Testis (tissue), 2 donors: ENCODE measurements at regions not wholly inside any gene's neighbourhood (a gene's known extent, or its start where the extent isn't known, plus 50 kb on each side); places are given as distances from the start of the nearest gene placed in this dataset.
"Not testable (repeated sequence)": the region's sequence is repeated elsewhere in the genome, so short reads cannot be mapped to it uniquely, and the experiment has no call there.

Experiments
- DNase-seq: peaks from one replicate; pipeline ENCODE4 v3.0.0-alpha.2; 2019
- H3K27ac ChIP-seq, 2 donors: fragments of 200-600 bp; sonication (generic); one replicate each; pipeline ENCODE4 v1.5.1; 2019
- H3K27me3 ChIP-seq: fragments of 200-600 bp; sonication (generic); one replicate; pipeline ENCODE4 v1.5.1; 2019
- H3K36me3 ChIP-seq: fragments of 200-600 bp; sonication (generic); one replicate; pipeline ENCODE4 v1.5.1; 2017; ENCODE audit warnings: low read depth; ENCODE audit errors: missing control alignments
- H3K4me1 ChIP-seq: fragments of 200-600 bp; sonication (generic); one replicate; pipeline ENCODE4 v1.5.1; 2019
- H3K4me3 ChIP-seq, 2 donors: fragments of 200-600 bp; sonication (generic); one replicate each; pipeline ENCODE4 v1.5.1; 2017 to 2019
- H3K9me3 ChIP-seq: fragments of 200-600 bp; sonication (generic); one replicate; pipeline ENCODE4 v1.5.1; 2017
- POLR2A ChIP-seq: fragments of 450-650 bp; IDR thresholded peaks from one replicate; pipeline ENCODE4 v1.6.1; 2017; ENCODE audit warnings: antibody characterized with exemption, mild to moderate bottlenecking, moderate library complexity
- WGBS, 2 donors: methylation state at CpG; one replicate each; pipeline ENCODE4 v1.1.5; 2018; 5-methylcytosine and 5-hydroxymethylcytosine counted together
- intact Hi-C: fragments of 100-400 bp; cut with DNase I; formaldehyde crosslinking; loops from one replicate; pipeline ENCODE4 v1.15.1; 2023; ENCODE audit warnings: low total_unique reads
- TF ChIP-seq, protein P1 (sequence below), 3 experiments: fragments of 450-650 bp in 2 of 3; fragments of 200-600 bp in 1 of 3; sonication (generic) in 1 of 3; IDR thresholded peaks; one replicate each; pipeline ENCODE4 v1.5.1; 2016 to 2019; ENCODE audit warnings: antibody characterized with exemption in 3 of 3, mild to moderate bottlenecking in 2 of 3, moderate library complexity in 1 of 3

DNA sequence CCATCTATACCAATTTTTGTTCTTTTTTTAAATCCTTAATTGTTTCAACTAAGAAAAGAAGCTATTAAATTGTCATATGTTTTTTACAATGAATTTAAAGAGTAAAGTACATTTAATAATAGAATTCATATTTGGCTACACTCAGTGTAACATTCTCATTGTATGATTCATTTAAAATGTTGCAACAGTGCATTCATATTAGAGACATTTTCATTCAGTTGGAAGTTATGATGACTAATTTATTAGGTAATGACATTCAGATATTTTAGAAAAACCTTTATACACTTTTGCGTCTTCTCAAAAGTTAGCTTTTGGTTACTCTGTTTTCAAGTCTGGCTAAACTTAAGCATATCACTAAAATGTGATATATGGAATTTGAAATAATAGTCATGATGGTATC lies 887.5 kb upstream of the NRXN1 start:
- no peak for TF ChIP-seq POLR2A
- TF ChIP-seq, protein P1, sequence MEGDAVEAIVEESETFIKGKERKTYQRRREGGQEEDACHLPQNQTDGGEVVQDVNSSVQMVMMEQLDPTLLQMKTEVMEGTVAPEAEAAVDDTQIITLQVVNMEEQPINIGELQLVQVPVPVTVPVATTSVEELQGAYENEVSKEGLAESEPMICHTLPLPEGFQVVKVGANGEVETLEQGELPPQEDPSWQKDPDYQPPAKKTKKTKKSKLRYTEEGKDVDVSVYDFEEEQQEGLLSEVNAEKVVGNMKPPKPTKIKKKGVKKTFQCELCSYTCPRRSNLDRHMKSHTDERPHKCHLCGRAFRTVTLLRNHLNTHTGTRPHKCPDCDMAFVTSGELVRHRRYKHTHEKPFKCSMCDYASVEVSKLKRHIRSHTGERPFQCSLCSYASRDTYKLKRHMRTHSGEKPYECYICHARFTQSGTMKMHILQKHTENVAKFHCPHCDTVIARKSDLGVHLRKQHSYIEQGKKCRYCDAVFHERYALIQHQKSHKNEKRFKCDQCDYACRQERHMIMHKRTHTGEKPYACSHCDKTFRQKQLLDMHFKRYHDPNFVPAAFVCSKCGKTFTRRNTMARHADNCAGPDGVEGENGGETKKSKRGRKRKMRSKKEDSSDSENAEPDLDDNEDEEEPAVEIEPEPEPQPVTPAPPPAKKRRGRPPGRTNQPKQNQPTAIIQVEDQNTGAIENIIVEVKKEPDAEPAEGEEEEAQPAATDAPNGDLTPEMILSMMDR (IDR thresholded peaks at IDR 0.05): no peak
- no peaks in the 10 kb centered on the region for H3K4me1 ChIP-seq
- H3K27ac ChIP-seq: no peak overlapping the region
- no peak overlapping the region for H3K4me3 ChIP-seq
- no peak for DNase-seq
- H3K36me3 ChIP-seq: no peaks in the 10 kb centered on the region
- intact Hi-C loops: no loop called here
- no peaks in the 10 kb centered on the region for H3K27me3 ChIP-seq
- no peaks in the 10 kb centered on the region for H3K9me3 ChIP-seq
- WGBS, 2 donors: 92 to 96% methylated on average over 1 of the region's 1 CpG

DNA sequence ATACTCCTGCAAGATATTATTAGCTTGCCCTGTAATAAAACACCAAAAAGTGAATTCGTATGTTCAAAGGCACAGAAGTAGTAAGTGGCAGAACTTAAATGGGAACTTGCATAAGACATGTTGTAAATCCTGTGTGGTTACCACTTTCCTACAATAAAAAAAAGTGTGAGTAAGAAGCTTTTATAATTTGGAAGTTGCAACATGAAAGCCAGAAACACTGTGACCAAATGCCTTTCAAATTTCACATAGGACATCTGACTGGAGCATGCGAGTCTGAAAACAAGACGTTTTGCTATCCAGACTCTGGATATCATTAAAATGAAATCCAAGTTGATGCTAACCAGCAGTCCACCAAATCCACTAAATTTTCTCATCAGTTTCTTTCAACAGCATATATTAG lies 886.2 kb upstream of the NRXN1 start:
- H3K36me3 ChIP-seq: no peaks in the 10 kb centered on the region
- WGBS, 2 donors: 74 to 81% methylated on average over 3 of the region's 3 CpGs
- no peak for DNase-seq
- no peak overlapping the region for H3K27ac ChIP-seq
- no peak overlapping the region for H3K4me3 ChIP-seq
- H3K9me3 ChIP-seq: no peaks in the 10 kb centered on the region
- H3K27me3 ChIP-seq: no peaks in the 10 kb centered on the region
- TF ChIP-seq, protein P1 (IDR thresholded peaks at IDR 0.05): no peak
- no peak for TF ChIP-seq POLR2A
- H3K4me1 ChIP-seq: no peaks in the 10 kb centered on the region
- intact Hi-C loops: no loop called here

DNA sequence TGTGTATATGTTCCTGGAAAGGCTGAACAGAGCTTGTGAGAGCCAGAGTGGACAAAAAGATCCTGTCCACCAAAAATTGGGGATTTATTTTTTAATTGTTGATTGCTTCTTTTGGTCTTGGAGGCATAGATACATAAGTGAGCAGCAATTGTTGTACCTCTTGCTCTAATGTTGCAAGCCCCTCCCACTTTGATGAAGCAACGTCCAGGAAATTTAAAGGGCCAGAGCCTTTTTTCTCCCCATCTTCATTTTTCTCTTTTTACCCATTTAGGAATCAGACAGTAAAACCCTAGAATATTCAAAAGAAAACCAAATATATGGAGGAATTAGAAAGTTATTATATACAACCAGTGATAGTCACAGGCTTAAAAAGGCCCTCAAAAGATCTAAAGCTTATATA lies 871.8 kb upstream of the NRXN1 start:
- no peaks in the 10 kb centered on the region for H3K9me3 ChIP-seq
- no peak overlapping the region for H3K27ac ChIP-seq
- intact Hi-C loops: no loop called here
- no peaks in the 10 kb centered on the region for H3K27me3 ChIP-seq
- TF ChIP-seq, protein P1 (IDR thresholded peaks at IDR 0.05): no peak
- no peak for TF ChIP-seq POLR2A
- no peak for DNase-seq
- H3K36me3 ChIP-seq: no peaks in the 10 kb centered on the region
- no peak overlapping the region for H3K4me3 ChIP-seq
- 17 to 18% methylated on average over 1 of the region's 1 CpG for WGBS, 2 donors
- H3K4me1 ChIP-seq: no peaks in the 10 kb centered on the region

DNA sequence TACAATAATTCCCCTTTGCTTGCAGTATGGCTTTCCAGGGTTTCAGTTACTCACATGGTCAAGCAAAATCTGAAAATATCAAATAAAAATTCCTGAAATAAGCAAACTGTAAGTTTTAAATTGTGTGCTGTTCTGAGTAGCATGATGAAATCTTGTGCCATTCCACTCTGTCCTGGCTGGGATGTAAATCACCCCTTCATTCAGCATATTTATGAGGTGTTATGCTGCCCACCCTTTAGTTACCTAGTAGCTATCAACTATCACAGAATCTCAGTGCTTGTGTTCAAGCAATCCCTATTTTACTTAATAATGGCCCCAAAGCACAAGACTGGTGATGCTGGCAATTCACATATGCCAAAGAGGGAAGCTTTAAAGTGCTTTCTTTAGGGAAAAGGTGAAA lies 867.7 kb upstream of the NRXN1 start:
- H3K27ac ChIP-seq: no peak overlapping the region
- no peak overlapping the region for H3K4me3 ChIP-seq
- H3K36me3 ChIP-seq: no peaks in the 10 kb centered on the region
- H3K27me3 ChIP-seq: no peaks in the 10 kb centered on the region
- H3K9me3 ChIP-seq: no peaks in the 10 kb centered on the region
- DNase-seq: no peak
- no peak for TF ChIP-seq POLR2A
- TF ChIP-seq, protein P1 (IDR thresholded peaks at IDR 0.05): no peak
- intact Hi-C loops: no loop called here
- no peaks in the 10 kb centered on the region for H3K4me1 ChIP-seq

DNA sequence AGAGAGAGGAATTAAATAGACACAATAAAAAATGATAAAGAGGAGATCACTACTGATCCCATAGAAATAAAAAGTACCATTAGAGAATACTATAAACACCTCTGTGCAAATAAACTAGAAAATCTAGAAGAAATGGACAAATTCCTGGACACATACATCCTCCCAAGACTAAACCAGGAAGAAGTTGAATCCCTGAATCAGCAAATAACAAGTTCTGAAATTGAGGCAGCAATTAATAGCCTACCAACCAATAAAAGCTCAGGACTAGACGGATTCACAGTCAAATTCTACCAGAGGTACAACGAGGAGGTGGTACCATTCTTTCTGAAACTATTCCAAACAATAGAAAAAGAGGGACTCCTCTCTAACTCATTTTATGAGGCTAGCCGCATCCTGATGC lies 862.7 kb upstream of the NRXN1 start:
- not testable (repeated sequence) for H3K4me1 ChIP-seq
- 83 to 88% methylated on average over 3 of the region's 3 CpGs for WGBS, 2 donors

More for the DNA sequence above, 862.7 kb upstream of the NRXN1 start:
- H3K27ac ChIP-seq, DNase-seq, H3K36me3 ChIP-seq, H3K4me3 ChIP-seq, H3K27me3 ChIP-seq, H3K9me3 ChIP-seq, intact Hi-C loops: not testable (repeated sequence)
